ENCODE measurements at regions not wholly inside any gene's neighbourhood (a gene's known extent, or its start where the extent isn't known, plus 50 kb on each side); places are given as distances from the start of the nearest gene placed in this dataset.

DNA sequence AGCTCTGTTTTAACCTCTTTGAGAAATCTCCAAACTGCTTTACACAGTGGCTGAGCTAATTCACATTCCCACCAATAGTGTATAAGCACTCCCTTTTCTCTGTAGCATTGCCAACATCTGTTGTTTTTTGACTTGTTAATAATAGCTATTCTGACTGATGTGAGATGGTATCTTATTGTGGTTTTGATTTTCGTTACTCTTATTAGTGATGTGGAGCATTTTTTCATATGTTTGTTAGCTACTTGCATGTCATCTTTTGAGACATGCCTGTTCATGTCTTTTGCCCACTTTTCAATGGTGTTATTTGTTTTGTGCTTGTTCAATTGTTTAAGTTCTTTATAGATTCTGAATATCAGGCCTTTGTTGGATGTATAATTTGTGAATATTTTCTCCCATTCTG is 225.2 kb upstream of the TRPC7 start:
- no peak overlapping the region for H3K4me2 ChIP-seq (ENCODE audit: low read length)
- H3K4me1 ChIP-seq (ENCODE audit: control insufficient read depth, low read length): no peaks in the 10 kb centered on the region
- no peaks in the 10 kb centered on the region for H3K36me3 ChIP-seq (ENCODE audit: control insufficient read depth, low read length)
- H4K20me1 ChIP-seq (ENCODE audit: control insufficient read depth, insufficient read depth, low read depth, low read length): no peaks in the 10 kb centered on the region
- H3K9me2 ChIP-seq (replicated peaks; ENCODE audit: control insufficient read depth, low read length): no peaks in the 10 kb centered on the region
- no peaks in the 10 kb centered on the region for H3K79me2 ChIP-seq (ENCODE audit: control insufficient read depth, low read length)
- no peak overlapping the region for H3K4me3 ChIP-seq (ENCODE audit: low read length)
- H3K27ac ChIP-seq (ENCODE audit: low read depth, low read length): no peak overlapping the region
- H3K9me3 ChIP-seq (ENCODE audit: control insufficient read depth, insufficient read depth, low read length): no peaks in the 10 kb centered on the region; the same call in 1 of the 2 replicates
- TF ChIP-seq, protein P1, sequence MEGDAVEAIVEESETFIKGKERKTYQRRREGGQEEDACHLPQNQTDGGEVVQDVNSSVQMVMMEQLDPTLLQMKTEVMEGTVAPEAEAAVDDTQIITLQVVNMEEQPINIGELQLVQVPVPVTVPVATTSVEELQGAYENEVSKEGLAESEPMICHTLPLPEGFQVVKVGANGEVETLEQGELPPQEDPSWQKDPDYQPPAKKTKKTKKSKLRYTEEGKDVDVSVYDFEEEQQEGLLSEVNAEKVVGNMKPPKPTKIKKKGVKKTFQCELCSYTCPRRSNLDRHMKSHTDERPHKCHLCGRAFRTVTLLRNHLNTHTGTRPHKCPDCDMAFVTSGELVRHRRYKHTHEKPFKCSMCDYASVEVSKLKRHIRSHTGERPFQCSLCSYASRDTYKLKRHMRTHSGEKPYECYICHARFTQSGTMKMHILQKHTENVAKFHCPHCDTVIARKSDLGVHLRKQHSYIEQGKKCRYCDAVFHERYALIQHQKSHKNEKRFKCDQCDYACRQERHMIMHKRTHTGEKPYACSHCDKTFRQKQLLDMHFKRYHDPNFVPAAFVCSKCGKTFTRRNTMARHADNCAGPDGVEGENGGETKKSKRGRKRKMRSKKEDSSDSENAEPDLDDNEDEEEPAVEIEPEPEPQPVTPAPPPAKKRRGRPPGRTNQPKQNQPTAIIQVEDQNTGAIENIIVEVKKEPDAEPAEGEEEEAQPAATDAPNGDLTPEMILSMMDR (IDR thresholded peaks at IDR 0.05; ENCODE audit: low read depth, low read length, poor library complexity, severe bottlenecking): no peak
- TF ChIP-seq EZH2phosphoT487 (IDR thresholded peaks at IDR 0.05; ENCODE audit: borderline replicate concordance, low read length): no peak
- no peaks in the 10 kb centered on the region for H3K27me3 ChIP-seq (ENCODE audit: control insufficient read depth, low read length)
- H3F3A ChIP-seq (ENCODE audit: control insufficient read depth, insufficient read depth): no peaks in the 10 kb centered on the region

GRCh38 chr5:136586196-136586595 is 220.9 kb upstream of the TRPC7 start:
- H4K20me1 ChIP-seq (ENCODE audit: control insufficient read depth, insufficient read depth, low read depth, low read length): no peaks in the 10 kb centered on the region
- TF ChIP-seq, protein P1 (IDR thresholded peaks at IDR 0.05; ENCODE audit: low read depth, low read length, poor library complexity, severe bottlenecking): no peak
- TF ChIP-seq EZH2phosphoT487 (IDR thresholded peaks at IDR 0.05; ENCODE audit: borderline replicate concordance, low read length): no peak
- no peak overlapping the region for H3K4me3 ChIP-seq (ENCODE audit: low read length)
- H3K4me2 ChIP-seq (ENCODE audit: low read length): no peak overlapping the region
- H3K4me1 ChIP-seq (ENCODE audit: control insufficient read depth, low read length): no peaks in the 10 kb centered on the region
- H3K36me3 ChIP-seq (ENCODE audit: control insufficient read depth, low read length): no peaks in the 10 kb centered on the region
- H3K27ac ChIP-seq (ENCODE audit: low read depth, low read length): no peak overlapping the region
- no peaks in the 10 kb centered on the region for H3K9me2 ChIP-seq (replicated peaks; ENCODE audit: control insufficient read depth, low read length)
- no peaks in the 10 kb centered on the region for H3K9me3 ChIP-seq (ENCODE audit: control insufficient read depth, insufficient read depth, low read length)
- no peaks in the 10 kb centered on the region for H3K79me2 ChIP-seq (ENCODE audit: control insufficient read depth, low read length)
- H3K27me3 ChIP-seq (ENCODE audit: control insufficient read depth, low read length): peaks cover 5% of the 10 kb centered on the region; the same call in 1 of the 2 replicates
- no peaks in the 10 kb centered on the region for H3F3A ChIP-seq (ENCODE audit: control insufficient read depth, insufficient read depth)

GRCh38 chr5:136584474-136584873 is 219.1 kb upstream of the TRPC7 start:
- Histone ChIP-seq H3K79me2 (ENCODE audit: control insufficient read depth, low read length) (no peaks in the 10 kb centered on the region), H3K27me3 (ENCODE audit: control insufficient read depth, low read length) (peaks cover 5% of the 10 kb centered on the region; the same call in 1 of the 2 replicates), H3K36me3 (ENCODE audit: control insufficient read depth, low read length) (no peaks in the 10 kb centered on the region), H4K20me1 (ENCODE audit: control insufficient read depth, insufficient read depth, low read depth, low read length) (no peaks in the 10 kb centered on the region), H3K4me1 (ENCODE audit: control insufficient read depth, low read length) (no peaks in the 10 kb centered on the region), H3K9me2 (replicated peaks; ENCODE audit: control insufficient read depth, low read length) (no peaks in the 10 kb centered on the region), H3F3A (ENCODE audit: control insufficient read depth, insufficient read depth) (no peaks in the 10 kb centered on the region), H3K9me3 (ENCODE audit: control insufficient read depth, insufficient read depth, low read length) (no peaks in the 10 kb centered on the region), H3K27ac (ENCODE audit: low read depth, low read length) (no peak overlapping the region), H3K4me2 (ENCODE audit: low read length) (no peak overlapping the region), H3K4me3 (ENCODE audit: low read length) (no peak overlapping the region)
- TF ChIP-seq, protein P1 (IDR thresholded peaks at IDR 0.05; ENCODE audit: low read depth, low read length, poor library complexity, severe bottlenecking): no peak
- no peak for TF ChIP-seq EZH2phosphoT487 (IDR thresholded peaks at IDR 0.05; ENCODE audit: borderline replicate concordance, low read length)

All from DOHH2 (cell line).